ENCODE measurements at regions not wholly inside any gene's neighbourhood (a gene's known extent, or its start where the extent isn't known, plus 50 kb on each side); places are given as distances from the start of the nearest gene placed in this dataset.

DNA sequence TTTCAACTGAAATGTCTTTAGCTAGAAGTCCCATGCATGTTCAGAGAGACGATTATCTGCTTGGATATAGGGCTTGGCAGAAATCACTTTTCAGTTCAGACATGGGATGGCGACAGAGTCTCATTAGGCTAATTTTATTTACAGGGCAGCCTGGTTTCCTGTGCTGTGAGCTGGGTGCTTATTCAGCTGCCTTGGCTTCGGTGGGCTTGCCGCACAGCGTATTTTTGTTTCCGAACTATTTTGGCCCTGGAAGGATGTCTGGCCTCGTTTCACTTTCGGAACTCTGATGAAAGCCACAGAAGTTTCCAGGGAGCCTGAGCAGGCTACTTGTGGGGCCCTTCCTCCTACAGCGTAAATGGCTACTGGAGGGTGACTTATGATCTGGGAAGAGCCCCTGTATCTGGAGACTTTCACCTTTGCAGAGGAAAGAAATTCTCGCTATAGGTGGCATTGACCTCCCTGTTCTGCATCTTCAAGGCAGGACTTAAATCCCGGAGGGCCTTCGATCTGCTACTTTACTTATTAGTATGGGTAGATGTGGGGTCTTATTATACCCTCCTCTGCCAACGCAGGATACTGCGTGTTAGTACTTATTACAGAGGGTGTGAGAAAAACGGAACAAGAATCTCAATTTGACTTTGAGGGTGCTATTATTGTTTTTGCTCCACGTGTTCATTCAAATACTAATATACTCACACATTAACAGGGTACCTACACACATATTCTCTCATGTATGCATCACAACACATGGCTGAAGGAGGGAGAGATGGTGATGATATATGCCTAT lies 364.0 kb upstream of the RBMS3 start:
- Histone ChIP-seq H2AFZ (ENCODE audit: low read length) (no peak overlapping the region), H3K4me2 (ENCODE audit: low read depth, low read length) (peak overlapping the region; percentile 47; the same call in 1 of the 2 replicates), H3F3A (ENCODE audit: insufficient read depth, low read length) (peaks cover 13% of the 10 kb centered on the region; the same call in 1 of the 2 replicates), H3K27ac (ENCODE audit: low read length) (no peak overlapping the region; the same call in 1 of the 2 replicates), H3K9ac (ENCODE audit: low read length) (no peak overlapping the region), H3K79me2 (ENCODE audit: low read length) (no peaks in the 10 kb centered on the region), H4K20me1 (ENCODE audit: insufficient read depth, low read length) (no peaks in the 10 kb centered on the region), H3K9me2 (replicated peaks; ENCODE audit: insufficient read depth, low read length) (no peaks in the 10 kb centered on the region), H3K9me3 (replicated peaks; ENCODE audit: insufficient read depth, low read length) (no peaks in the 10 kb centered on the region), H3K4me1 (ENCODE audit: low read length) (peaks cover 45% of the 10 kb centered on the region), H3K27me3 (replicated peaks; ENCODE audit: insufficient read depth, low read length) (0 out of 2 replicates have a peak, but pooled peaks cover 4% of the 10 kb centered on the region), H3K36me3 (replicated peaks; ENCODE audit: insufficient read depth, low read length) (no peaks in the 10 kb centered on the region), H3K4me3 (ENCODE audit: low read length) (no peak overlapping the region; the same call in 1 of the 2 replicates)
- DNase-seq: peak; percentile 95
- TF ChIP-seq, protein P1, sequence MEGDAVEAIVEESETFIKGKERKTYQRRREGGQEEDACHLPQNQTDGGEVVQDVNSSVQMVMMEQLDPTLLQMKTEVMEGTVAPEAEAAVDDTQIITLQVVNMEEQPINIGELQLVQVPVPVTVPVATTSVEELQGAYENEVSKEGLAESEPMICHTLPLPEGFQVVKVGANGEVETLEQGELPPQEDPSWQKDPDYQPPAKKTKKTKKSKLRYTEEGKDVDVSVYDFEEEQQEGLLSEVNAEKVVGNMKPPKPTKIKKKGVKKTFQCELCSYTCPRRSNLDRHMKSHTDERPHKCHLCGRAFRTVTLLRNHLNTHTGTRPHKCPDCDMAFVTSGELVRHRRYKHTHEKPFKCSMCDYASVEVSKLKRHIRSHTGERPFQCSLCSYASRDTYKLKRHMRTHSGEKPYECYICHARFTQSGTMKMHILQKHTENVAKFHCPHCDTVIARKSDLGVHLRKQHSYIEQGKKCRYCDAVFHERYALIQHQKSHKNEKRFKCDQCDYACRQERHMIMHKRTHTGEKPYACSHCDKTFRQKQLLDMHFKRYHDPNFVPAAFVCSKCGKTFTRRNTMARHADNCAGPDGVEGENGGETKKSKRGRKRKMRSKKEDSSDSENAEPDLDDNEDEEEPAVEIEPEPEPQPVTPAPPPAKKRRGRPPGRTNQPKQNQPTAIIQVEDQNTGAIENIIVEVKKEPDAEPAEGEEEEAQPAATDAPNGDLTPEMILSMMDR (IDR thresholded peaks at IDR 0.05; ENCODE audit: low read length): peak; percentile 72
- no peak for TF ChIP-seq EZH2 (optimal IDR thresholded peaks at IDR 0.05; ENCODE audit: low read depth, low read length)

- H3K9me2 ChIP-seq (replicated peaks; ENCODE audit: insufficient read depth, low read length): no peaks in the 10 kb centered on the region
- peaks cover 45% of the 10 kb centered on the region for H3K4me1 ChIP-seq (ENCODE audit: low read length)
- no peak overlapping the region for H2AFZ ChIP-seq (ENCODE audit: low read length)
- no peak overlapping the region for H3K4me3 ChIP-seq (ENCODE audit: low read length)
- no peaks in the 10 kb centered on the region for H3K36me3 ChIP-seq (replicated peaks; ENCODE audit: insufficient read depth, low read length)
- H3F3A ChIP-seq (ENCODE audit: insufficient read depth, low read length): peaks cover 13% of the 10 kb centered on the region; the same call in 1 of the 2 replicates
- H3K9ac ChIP-seq (ENCODE audit: low read length): no peak overlapping the region
- TF ChIP-seq EZH2phosphoT487 (IDR thresholded peaks at IDR 0.05; ENCODE audit: low read length) (no peak), EZH2 (optimal IDR thresholded peaks at IDR 0.05; ENCODE audit: low read depth, low read length) (no peak)
- TF ChIP-seq, protein P1 (IDR thresholded peaks at IDR 0.05; ENCODE audit: low read length): no peak
- no peak overlapping the region for H3K27ac ChIP-seq (ENCODE audit: low read length)
- DNase-seq: no peak
- no peaks in the 10 kb centered on the region for H3K9me3 ChIP-seq (replicated peaks; ENCODE audit: insufficient read depth, low read length)
- H3K79me2 ChIP-seq (ENCODE audit: low read length): no peaks in the 10 kb centered on the region
- no peaks in the 10 kb centered on the region for H4K20me1 ChIP-seq (ENCODE audit: insufficient read depth, low read length)
- H3K27me3 ChIP-seq (replicated peaks; ENCODE audit: insufficient read depth, low read length): 0 out of 2 replicates have a peak, but pooled peaks cover 4% of the 10 kb centered on the region
- no peak overlapping the region for H3K4me2 ChIP-seq (ENCODE audit: low read depth, low read length)
Measured at GRCh38 chr3:28917895-28918475, 362.9 kb upstream of the RBMS3 start.

GRCh38 chr3:28922376-28922775 lies 358.5 kb upstream of the RBMS3 start:
- TF ChIP-seq EZH2phosphoT487 (IDR thresholded peaks at IDR 0.05; ENCODE audit: low read length) (no peak), EZH2 (optimal IDR thresholded peaks at IDR 0.05; ENCODE audit: low read depth, low read length) (no peak)
- TF ChIP-seq, protein P1 (IDR thresholded peaks at IDR 0.05; ENCODE audit: low read length): no peak
- peaks cover 13% of the 10 kb centered on the region for H3K4me1 ChIP-seq (ENCODE audit: low read length)
- H3K4me3 ChIP-seq (ENCODE audit: low read length): no peak overlapping the region
- no peak overlapping the region for H2AFZ ChIP-seq (ENCODE audit: low read length)
- no peaks in the 10 kb centered on the region for H3K36me3 ChIP-seq (replicated peaks; ENCODE audit: insufficient read depth, low read length)
- no peaks in the 10 kb centered on the region for H3K27me3 ChIP-seq (replicated peaks; ENCODE audit: insufficient read depth, low read length)
- H3K27ac ChIP-seq (ENCODE audit: low read length): no peak overlapping the region
- no peaks in the 10 kb centered on the region for H3K9me3 ChIP-seq (replicated peaks; ENCODE audit: insufficient read depth, low read length)
- no peak overlapping the region for H3K4me2 ChIP-seq (ENCODE audit: low read depth, low read length)
- no peak for DNase-seq
- no peak overlapping the region for H3K9ac ChIP-seq (ENCODE audit: low read length)
- H3K9me2 ChIP-seq (replicated peaks; ENCODE audit: insufficient read depth, low read length): no peaks in the 10 kb centered on the region
- no peaks in the 10 kb centered on the region for H3K79me2 ChIP-seq (ENCODE audit: low read length)
- no peaks in the 10 kb centered on the region for H4K20me1 ChIP-seq (ENCODE audit: insufficient read depth, low read length)
- 0 out of 2 replicates have a peak, but pooled peaks cover under 1% of the 10 kb centered on the region for H3F3A ChIP-seq (ENCODE audit: insufficient read depth, low read length)

All from MM.1S (cell line).